DOHH2 (cell line): ENCODE measurements at regions not wholly inside any gene's neighbourhood (a gene's known extent, or its start where the extent isn't known, plus 50 kb on each side); places are given as distances from the start of the nearest gene placed in this dataset.

Experiments used
- EZH2phosphoT487 ChIP-seq: fragments of 200-600 bp; sonication (generic); IDR thresholded peaks from 2 replicates; pipeline ENCODE4 v1.6.1; 2017; ENCODE audit warnings: borderline replicate concordance, mild to moderate bottlenecking, antibody characterized with exemption, low read length, moderate library complexity, mixed read lengths
- TF ChIP-seq, protein P1 (sequence below): fragments of 200-600 bp; sonication (generic); IDR thresholded peaks from one replicate; pipeline ENCODE4 v1.5.1; 2014; ENCODE audit warnings: antibody characterized with exemption, mild to moderate bottlenecking, low read depth, low read length; ENCODE audit not compliant: poor library complexity, severe bottlenecking

DNA sequence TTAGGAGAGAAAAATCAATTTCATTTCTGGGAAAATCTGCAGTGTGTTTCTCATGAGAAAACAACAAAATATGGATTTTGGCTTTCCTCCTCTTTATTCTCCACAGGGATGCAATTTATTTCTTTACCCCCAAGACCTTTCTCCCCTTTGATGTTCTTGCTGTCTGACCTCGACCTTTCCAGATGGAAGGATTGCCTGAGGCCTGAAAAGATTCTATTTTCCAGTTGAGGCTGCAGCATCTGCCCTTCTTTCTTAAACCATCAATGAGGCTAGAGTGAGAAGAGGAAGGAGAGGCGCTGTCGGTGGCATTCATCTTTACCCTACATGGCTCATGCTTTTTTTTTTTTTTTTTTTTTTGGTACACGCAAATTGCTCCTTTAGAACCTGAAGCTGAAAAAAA lies 344.2 kb upstream of the BTBD3 start:
- TF ChIP-seq, protein P1, sequence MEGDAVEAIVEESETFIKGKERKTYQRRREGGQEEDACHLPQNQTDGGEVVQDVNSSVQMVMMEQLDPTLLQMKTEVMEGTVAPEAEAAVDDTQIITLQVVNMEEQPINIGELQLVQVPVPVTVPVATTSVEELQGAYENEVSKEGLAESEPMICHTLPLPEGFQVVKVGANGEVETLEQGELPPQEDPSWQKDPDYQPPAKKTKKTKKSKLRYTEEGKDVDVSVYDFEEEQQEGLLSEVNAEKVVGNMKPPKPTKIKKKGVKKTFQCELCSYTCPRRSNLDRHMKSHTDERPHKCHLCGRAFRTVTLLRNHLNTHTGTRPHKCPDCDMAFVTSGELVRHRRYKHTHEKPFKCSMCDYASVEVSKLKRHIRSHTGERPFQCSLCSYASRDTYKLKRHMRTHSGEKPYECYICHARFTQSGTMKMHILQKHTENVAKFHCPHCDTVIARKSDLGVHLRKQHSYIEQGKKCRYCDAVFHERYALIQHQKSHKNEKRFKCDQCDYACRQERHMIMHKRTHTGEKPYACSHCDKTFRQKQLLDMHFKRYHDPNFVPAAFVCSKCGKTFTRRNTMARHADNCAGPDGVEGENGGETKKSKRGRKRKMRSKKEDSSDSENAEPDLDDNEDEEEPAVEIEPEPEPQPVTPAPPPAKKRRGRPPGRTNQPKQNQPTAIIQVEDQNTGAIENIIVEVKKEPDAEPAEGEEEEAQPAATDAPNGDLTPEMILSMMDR: no peak
- no peak for TF ChIP-seq EZH2phosphoT487
